ENCODE measurements at regions not wholly inside any gene's neighbourhood (a gene's known extent, or its start where the extent isn't known, plus 50 kb on each side); places are given as distances from the start of the nearest gene placed in this dataset.

GRCh38 chr13:106238690-106239089 is 296.8 kb downstream of the EFNB2 start:
- Mint-ChIP-seq H3K4me3 (no peak overlapping the region), H3K9me3 (no peaks in the 10 kb centered on the region), H3K36me3 (ENCODE audit: low read depth) (no peaks in the 10 kb centered on the region), H3K4me1 (ENCODE audit: low read depth) (no peaks in the 10 kb centered on the region), H3K27ac (no peak overlapping the region), H3K27me3 (no peaks in the 10 kb centered on the region)
- ChIA-PET POLR2A (no interaction called here), CTCF (no interaction called here)
- no peak for ATAC-seq
- intact Hi-C loops (cut with micrococcal nuclease), result no loop called here
- no peak for TF ChIP-seq CTCF (IDR thresholded peaks at IDR 0.05)
- no peak for DNase-seq

DNA sequence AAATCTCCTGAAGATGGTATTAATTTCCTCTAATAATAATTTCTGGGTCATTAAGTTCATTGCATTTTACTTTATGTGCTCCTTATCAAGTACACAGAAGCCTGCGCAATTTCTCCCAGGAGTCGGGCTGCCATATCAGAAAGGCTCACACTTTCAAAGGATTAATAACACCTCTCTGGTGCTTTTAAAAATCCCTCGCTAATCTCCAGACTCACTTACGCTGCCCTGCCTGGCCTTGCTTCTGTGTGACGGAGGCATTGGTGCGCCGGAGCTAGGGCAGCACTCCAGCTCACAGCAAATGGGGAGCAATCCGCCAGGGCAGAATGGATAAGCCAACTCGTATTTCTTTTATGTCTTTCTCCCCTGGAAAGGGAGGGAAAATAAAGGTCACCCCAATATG is 300.8 kb downstream of the EFNB2 start:
- Mint-ChIP-seq H3K36me3 (ENCODE audit: low read depth) (no peaks in the 10 kb centered on the region), H3K9me3 (no peaks in the 10 kb centered on the region), H3K27ac (no peak overlapping the region), H3K4me3 (no peak overlapping the region), H3K27me3 (no peaks in the 10 kb centered on the region), H3K4me1 (ENCODE audit: low read depth) (no peaks in the 10 kb centered on the region)
- TF ChIP-seq CTCF (IDR thresholded peaks at IDR 0.05), result no peak
- no peak for DNase-seq
- intact Hi-C loops (cut with micrococcal nuclease), result no loop called here
- ChIA-PET CTCF (no interaction called here), POLR2A (no interaction called here)
- ATAC-seq, result no peak

DNA sequence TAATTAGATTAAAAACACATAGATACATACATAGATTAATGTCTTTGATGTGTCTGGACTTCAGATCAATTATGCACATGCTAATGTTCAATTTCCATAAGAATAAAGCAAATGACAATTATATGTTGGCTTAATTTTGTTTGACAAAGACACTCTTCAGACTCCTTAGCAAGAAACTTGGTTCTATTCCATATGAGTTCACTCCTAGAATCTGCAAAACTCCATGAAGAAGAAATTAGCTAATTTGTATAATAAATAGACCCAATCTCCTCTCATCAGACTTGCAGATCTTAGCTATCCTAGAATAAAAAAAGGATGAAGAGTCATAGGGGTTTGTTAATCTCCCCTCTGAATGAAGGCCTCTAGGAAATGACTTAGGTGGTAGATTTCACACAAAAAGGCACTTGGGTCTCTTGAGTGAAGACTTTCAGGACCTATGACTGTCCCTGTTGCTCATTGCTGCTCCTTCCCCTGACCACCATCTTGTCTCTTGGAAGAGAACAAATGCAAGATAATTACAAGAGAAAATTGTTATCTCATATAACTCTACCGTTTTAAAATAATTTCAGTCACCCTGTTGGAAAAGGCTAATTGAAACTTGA is 302.2 kb downstream of the EFNB2 start:
- POLR2A ChIA-PET, result no interaction called here
- no peaks in the 10 kb centered on the region for H3K36me3 Mint-ChIP-seq (ENCODE audit: low read depth)
- H3K4me3 Mint-ChIP-seq, result no peak overlapping the region
- no peaks in the 10 kb centered on the region for H3K4me1 Mint-ChIP-seq (ENCODE audit: low read depth)
- DNase-seq, result no peak
- no peak overlapping the region for H3K27ac Mint-ChIP-seq
- H3K27me3 Mint-ChIP-seq, result no peaks in the 10 kb centered on the region
- intact Hi-C loops (cut with micrococcal nuclease), result no loop called here
- no peak for TF ChIP-seq CTCF (IDR thresholded peaks at IDR 0.05)
- no peak for ATAC-seq
- CTCF ChIA-PET, result no interaction called here
- H3K9me3 Mint-ChIP-seq, result no peaks in the 10 kb centered on the region

- H3K27me3 Mint-ChIP-seq, result no peaks in the 10 kb centered on the region
- POLR2A ChIA-PET, result no interaction called here
Observed at GRCh38 chr13:106232681-106233080, 302.8 kb downstream of the EFNB2 start.

DNA sequence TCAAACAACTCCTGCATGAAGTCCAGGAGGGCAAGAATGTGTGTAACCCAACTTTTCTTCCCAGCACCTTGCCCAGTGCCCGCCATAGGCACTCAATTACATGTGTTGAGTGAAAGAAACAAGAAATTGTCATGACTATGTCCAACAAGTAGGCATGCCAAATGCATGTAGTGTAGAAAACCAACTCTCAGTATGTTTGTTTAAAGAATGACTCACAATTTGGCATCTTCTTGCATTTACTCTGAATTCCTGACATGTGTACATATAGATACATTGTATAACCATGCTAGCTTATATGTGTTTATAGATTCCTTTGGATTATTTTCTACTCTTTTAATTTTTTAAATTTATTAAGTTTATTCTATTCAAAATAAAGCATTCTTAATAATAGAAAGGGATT is 305.0 kb downstream of the EFNB2 start:
- Mint-ChIP-seq H3K9me3 (no peaks in the 10 kb centered on the region), H3K27ac (no peak overlapping the region), H3K27me3 (no peaks in the 10 kb centered on the region), H3K36me3 (ENCODE audit: low read depth) (no peaks in the 10 kb centered on the region), H3K4me1 (ENCODE audit: low read depth) (no peaks in the 10 kb centered on the region), H3K4me3 (no peak overlapping the region)
- no peak for ATAC-seq
- intact Hi-C loops (cut with micrococcal nuclease), result no loop called here
- DNase-seq, result no peak
- CTCF ChIA-PET, result no interaction called here
- TF ChIP-seq CTCF (IDR thresholded peaks at IDR 0.05), result no peak
- POLR2A ChIA-PET, result no interaction called here

More at GRCh38 chr13:106232681-106233080, 302.8 kb downstream of the EFNB2 start:
- no peaks in the 10 kb centered on the region for H3K4me1 Mint-ChIP-seq (ENCODE audit: low read depth)
- no peak for TF ChIP-seq CTCF (IDR thresholded peaks at IDR 0.05)
- ATAC-seq (no peak), DNase-seq (no peak)
- H3K4me3 Mint-ChIP-seq, result no peak overlapping the region
- no peak overlapping the region for H3K27ac Mint-ChIP-seq
- intact Hi-C loops (cut with micrococcal nuclease), result no loop called here
- no peaks in the 10 kb centered on the region for H3K9me3 Mint-ChIP-seq
- no peaks in the 10 kb centered on the region for H3K36me3 Mint-ChIP-seq (ENCODE audit: low read depth)
- CTCF ChIA-PET, result no interaction called here

Measured in activated CD8-positive, alpha-beta T cell treated with anti-CD3 and anti-CD28 coated beads for 36 hours (primary cell).